ENCODE measurements at regions not wholly inside any gene's neighbourhood (a gene's known extent, or its start where the extent isn't known, plus 50 kb on each side); places are given as distances from the start of the nearest gene placed in this dataset.

- TF ChIP-seq, protein P1, sequence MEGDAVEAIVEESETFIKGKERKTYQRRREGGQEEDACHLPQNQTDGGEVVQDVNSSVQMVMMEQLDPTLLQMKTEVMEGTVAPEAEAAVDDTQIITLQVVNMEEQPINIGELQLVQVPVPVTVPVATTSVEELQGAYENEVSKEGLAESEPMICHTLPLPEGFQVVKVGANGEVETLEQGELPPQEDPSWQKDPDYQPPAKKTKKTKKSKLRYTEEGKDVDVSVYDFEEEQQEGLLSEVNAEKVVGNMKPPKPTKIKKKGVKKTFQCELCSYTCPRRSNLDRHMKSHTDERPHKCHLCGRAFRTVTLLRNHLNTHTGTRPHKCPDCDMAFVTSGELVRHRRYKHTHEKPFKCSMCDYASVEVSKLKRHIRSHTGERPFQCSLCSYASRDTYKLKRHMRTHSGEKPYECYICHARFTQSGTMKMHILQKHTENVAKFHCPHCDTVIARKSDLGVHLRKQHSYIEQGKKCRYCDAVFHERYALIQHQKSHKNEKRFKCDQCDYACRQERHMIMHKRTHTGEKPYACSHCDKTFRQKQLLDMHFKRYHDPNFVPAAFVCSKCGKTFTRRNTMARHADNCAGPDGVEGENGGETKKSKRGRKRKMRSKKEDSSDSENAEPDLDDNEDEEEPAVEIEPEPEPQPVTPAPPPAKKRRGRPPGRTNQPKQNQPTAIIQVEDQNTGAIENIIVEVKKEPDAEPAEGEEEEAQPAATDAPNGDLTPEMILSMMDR (IDR thresholded peaks at IDR 0.05), result no peak
- H3K9me3 ChIP-seq, result no peaks in the 10 kb centered on the region
- DNase-seq, result no peak
- H3K4me3 ChIP-seq, result no peak overlapping the region
- ATAC-seq, result no peak
- intact Hi-C loops (cut with DNase I), result no loop called here
- no peak overlapping the region for H3K27ac ChIP-seq
- no peaks in the 10 kb centered on the region for H3K27me3 ChIP-seq (ENCODE audit: low read depth)
- no peaks in the 10 kb centered on the region for H3K4me1 ChIP-seq
- no peaks in the 10 kb centered on the region for H3K36me3 ChIP-seq
These were observed 242.3 kb upstream of the BRINP1 start for GRCh38 chr9:119611565-119611964.

GRCh38 chr9:119609277-119609971, 240.2 kb upstream of the BRINP1 start:
- no peak overlapping the region for H3K27ac ChIP-seq
- intact Hi-C loops (cut with DNase I), result no loop called here

DNA sequence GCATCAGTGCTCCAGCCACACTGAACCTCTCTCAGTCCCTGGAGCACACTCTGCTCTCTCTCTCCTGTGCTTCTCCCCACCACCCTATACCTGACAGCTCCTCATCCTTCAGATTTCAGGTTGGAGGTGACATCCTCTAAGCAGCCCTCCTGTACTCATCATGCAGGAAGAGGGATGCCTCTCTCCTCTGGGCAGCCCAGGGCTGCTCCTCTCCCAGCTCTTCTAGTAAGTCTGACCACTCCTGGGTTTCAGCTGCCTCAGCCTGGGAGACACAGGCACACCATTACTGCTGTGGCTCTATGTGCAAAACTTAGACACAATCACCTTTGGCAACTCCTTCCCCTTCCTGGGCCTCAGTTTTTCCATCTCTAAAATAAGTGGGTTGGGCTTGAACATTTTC, 232.4 kb upstream of the BRINP1 start:
- TF ChIP-seq, protein P1 (IDR thresholded peaks at IDR 0.05), result no peak
- Histone ChIP-seq H3K4me3 (no peak overlapping the region), H3K36me3 (no peaks in the 10 kb centered on the region), H3K4me1 (no peaks in the 10 kb centered on the region), H3K9me3 (no peaks in the 10 kb centered on the region), H3K27ac (no peak overlapping the region), H3K27me3 (ENCODE audit: low read depth) (no peaks in the 10 kb centered on the region)
- ATAC-seq (no peak), DNase-seq (no peak)
- intact Hi-C loops (cut with DNase I), result no loop called here

More at GRCh38 chr9:119609277-119609971, 240.2 kb upstream of the BRINP1 start:
- no peak overlapping the region for H3K4me3 ChIP-seq
- TF ChIP-seq, protein P1 (IDR thresholded peaks at IDR 0.05), result no peak
- no peaks in the 10 kb centered on the region for H3K36me3 ChIP-seq
- no peak for DNase-seq
- no peaks in the 10 kb centered on the region for H3K4me1 ChIP-seq
- no peak for ATAC-seq
- no peaks in the 10 kb centered on the region for H3K27me3 ChIP-seq (ENCODE audit: low read depth)
- H3K9me3 ChIP-seq, result no peaks in the 10 kb centered on the region

DNA sequence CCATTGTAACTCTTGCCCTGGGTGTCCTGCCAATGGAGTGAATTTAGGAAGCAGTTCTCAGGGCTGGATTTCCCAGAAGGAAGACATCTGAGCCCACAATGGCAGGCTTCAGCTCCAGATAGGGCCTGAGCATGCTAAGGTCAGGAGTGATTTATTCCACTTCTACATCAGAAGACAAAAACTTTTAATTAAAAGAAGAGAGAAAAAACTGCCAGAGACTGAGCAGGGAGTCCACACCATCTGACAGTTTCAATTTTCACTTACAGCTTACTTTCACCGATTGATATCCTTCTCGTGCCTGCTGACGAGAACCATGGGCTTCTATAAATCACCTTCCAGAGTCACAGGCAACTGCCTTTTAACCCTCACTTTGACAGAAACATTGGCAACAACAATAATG, 228.3 kb upstream of the BRINP1 start:
- H3K9me3 ChIP-seq, result no peaks in the 10 kb centered on the region
- intact Hi-C loops (cut with DNase I), result no loop called here
- no peak for ATAC-seq
- H3K27me3 ChIP-seq (ENCODE audit: low read depth), result no peaks in the 10 kb centered on the region
- no peak overlapping the region for H3K27ac ChIP-seq
- H3K36me3 ChIP-seq, result no peaks in the 10 kb centered on the region
- DNase-seq, result no peak
- TF ChIP-seq, protein P1 (IDR thresholded peaks at IDR 0.05), result no peak
- no peak overlapping the region for H3K4me3 ChIP-seq
- H3K4me1 ChIP-seq, result no peaks in the 10 kb centered on the region

- intact Hi-C loops (cut with DNase I), result no loop called here
- no peaks in the 10 kb centered on the region for H3K9me3 ChIP-seq
- no peak for DNase-seq
- H3K27me3 ChIP-seq (ENCODE audit: low read depth), result no peaks in the 10 kb centered on the region
- no peak overlapping the region for H3K4me3 ChIP-seq
- ATAC-seq, result no peak
- H3K27ac ChIP-seq, result no peak overlapping the region
- H3K36me3 ChIP-seq, result no peaks in the 10 kb centered on the region
- no peaks in the 10 kb centered on the region for H3K4me1 ChIP-seq
- TF ChIP-seq, protein P1 (IDR thresholded peaks at IDR 0.05), result no peak
These were observed 227.5 kb upstream of the BRINP1 start for GRCh38 chr9:119596703-119597102.
